Fibroblast of skin of abdomen (primary cell): ENCODE measurements at regions not wholly inside any gene's neighbourhood (a gene's known extent, or its start where the extent isn't known, plus 50 kb on each side); places are given as distances from the start of the nearest gene placed in this dataset.

Experiments used
- DNase-seq: peaks from one replicate; pipeline ENCODE4 v3.0.0-alpha.2; 2013

DNA sequence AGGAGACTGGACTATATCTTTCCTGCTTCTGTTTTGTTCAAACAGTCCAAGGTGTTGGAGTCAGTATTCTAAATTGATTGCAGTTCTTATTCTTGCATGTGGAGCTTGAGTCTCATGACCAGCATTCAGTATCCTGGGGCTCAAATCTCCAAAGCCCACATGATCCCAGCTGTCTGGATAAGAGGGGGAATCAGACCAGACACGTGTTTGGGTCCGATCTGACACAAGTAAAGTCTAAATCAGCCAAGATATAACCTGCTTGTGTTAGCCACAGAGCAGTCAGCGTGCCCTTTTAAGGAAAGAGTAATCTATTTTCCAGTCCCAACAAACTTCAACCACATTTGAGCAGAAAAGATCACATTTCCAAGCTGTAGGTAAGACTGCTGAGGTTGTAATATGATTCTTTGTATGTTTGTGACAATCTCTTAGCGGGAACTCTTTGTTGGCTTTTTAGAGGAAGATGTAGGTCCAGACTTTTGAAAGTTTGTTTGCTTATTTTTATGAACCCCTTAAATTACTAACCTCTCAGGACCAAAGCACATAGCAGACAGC, 334.6 kb downstream of the SLC4A3 start:
- no peak for DNase-seq

DNA sequence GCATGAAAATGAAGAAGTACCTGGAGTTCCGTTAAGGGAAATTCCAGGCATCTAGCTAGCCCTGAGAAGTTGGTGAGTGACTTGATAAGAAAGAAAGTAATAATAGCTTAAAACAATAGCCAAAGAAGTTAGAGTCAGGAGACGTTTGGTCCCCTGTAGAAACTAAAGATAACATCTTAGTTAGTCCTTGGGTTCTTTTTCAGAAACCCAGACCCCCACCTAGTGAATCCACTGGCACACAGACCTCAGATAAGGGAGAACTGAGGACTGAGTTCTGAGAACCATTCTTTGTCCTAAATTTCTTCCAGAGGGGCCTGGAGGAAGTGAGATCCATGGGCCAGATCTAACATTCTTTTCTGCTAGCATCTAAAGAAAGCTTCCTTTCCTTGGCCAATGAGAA, 335.4 kb downstream of the SLC4A3 start:
- no peak for DNase-seq

DNA sequence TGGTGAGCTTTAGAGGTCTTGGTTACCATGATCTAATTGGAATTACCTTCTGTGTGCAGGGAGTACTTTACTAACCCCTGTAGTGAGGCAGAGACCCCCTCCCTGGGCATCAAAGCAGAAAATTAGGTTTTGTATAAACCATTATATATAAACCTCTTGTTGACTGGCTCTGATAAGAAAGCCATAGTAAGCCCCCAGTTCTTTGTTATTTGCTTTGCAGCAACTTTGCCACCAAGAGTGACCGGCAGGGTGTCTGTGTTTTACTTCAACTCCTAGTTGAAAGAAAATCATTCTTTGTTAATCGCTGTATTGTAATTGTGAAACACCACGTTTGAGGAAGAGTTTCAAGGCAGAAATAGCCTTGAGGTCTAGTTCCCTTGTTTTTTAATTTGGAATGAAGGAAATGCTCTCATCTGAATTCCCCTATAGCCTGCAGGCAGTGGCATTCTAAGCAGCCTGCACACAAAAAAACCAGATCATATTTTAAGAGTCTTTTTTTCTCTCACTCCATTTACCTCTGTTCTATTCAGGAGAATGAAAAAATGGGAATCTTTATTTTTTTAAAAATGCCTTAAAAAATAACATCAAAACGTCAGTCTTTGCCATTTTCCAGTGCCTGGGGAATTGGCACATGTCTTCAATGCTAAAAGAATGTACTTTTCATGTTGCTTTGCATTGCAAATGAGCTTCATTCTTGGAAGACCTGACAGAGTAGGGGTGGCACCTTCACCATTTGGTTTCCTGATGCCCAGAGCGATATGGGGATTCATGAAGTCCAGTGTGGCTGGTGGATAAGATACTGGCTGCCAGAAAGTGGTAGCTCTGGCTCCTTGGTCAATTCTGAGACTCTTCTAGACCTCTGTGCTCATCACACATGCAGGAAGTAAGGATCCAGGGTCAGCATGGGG, 338.1 kb downstream of the SLC4A3 start:
- no peak for DNase-seq

DNA sequence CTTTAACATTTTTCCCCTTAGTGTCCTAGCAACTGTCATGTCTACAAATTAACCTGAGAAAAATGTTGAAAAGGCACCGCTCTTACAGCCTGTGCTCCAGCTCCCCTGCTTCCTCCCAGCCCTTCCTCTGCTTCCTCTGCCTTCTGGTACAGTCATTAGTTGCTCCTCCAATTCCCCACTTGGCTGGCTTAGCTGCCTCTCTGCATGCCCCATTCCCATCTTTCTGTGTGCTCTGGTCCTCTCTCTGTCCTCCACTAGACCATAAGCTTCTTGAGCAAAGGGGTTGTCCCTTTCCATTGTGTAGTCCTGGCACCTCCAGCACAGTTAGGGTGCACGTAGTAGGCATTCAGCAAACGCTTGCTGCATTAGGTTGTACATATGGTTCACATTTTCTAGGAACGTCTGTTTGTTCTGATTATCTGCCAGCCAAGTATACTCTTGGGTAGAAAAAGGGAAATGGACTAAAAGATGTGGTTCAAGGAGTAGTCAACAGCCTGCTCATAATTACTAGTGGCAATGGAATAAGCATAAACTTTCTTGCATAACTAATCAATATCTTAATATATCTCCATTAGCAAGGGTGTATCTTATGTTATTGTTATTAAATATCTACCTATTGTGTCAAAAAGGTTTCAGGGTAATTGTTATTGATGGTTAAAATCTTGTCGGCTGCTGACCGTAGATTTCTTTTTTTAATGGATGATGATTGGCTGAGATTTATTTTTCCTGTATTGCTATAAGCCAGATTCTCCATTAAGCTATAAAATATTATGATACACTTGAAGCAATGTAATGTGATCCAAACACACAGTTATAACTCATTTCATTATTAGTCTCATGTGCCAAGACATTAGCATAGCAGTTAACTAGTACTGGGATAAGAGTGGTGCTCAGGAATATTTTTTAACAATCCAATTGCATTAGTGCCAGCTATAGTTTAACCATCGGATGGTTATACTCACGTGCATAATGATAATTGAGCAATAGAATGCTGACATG, 340.1 kb downstream of the SLC4A3 start:
- DNase-seq = no peak

DNA sequence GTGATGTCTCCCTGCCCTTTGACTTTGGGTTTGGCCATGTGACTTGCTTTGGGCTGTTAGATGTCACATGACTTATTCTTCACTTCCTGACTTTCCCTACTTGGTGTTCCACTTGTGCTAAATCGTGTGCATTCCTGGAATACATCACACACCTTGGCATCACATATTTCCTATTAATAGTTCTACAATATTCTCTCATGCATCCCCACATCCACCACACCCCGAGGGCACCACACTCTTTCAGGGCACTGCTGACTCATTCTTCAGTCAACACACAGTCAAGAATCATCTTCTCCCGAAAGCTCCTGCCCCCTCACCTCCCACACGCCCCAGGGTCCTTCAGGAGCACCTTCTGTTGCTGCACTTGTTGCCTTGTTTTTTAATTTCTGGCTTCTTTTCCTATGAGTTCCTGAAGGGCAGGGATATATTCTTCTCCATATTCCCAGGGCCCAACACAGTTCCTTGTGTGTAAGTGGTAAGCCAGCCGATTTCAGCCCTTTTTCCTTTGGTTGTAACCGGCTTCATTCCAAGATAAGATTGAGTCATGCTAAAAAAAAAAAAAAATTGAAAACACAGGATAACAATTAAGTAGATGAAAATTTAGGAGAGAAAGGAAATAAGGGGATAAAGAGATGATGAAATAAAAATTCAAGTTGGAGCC, 341.4 kb downstream of the SLC4A3 start:
- DNase-seq = no peak

DNA sequence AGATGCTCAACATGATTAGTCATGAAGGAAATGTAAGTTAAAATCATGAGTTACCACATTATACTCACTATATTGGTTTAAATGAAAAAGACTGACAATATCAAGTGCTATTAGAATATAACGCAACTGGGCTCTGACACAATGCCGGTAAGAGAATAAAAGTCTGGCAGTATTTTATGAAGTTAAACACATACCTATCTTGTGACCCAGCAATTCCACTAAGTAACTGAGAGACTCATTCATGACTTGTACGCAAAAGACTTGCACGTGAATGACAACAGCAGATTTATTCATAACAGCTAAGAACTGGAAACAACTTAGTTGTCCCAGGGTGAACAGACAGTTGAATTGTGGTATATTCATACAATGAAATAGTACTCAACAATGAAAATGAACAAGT, 342.1 kb downstream of the SLC4A3 start:
- DNase-seq = peak; percentile 55

DNA sequence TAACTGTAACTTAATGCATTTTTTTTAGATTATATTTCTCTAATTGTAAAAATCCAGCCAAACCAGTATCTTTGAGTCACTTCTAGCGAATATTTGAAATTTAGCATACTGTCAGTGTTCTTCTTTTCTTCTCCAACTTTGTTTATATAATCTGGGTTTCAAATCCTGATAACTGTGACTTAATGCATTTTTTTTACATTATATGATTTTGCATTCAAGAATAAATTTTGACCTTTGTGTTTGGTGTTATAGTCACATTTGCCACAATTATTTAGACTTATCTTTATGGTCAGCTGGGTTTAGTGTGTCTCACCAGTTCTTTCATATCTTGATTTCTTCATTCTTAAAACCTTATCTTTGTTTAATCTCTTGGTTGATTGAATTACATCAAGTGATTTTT, 345.7 kb downstream of the SLC4A3 start:
- no peak for DNase-seq

DNA sequence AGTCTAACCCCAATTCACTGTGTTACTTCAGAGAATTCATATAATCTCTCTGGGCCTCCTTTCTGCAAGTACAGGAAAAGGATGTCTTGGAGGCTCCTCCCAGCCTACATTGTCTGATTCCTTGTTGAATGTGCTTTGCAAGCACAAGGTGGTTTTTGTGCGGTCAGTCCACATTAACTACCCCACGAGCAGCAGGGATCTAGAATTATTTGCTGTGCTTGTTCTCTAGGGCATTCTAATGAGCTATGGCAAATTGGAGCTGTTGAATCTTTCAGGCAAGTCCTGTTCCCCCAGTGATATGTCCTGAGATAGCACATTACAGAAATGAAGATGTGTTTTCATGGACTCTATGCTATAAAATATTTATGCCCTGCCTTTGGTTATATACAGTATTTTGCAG, 349.4 kb downstream of the SLC4A3 start:
- no peak for DNase-seq

DNA sequence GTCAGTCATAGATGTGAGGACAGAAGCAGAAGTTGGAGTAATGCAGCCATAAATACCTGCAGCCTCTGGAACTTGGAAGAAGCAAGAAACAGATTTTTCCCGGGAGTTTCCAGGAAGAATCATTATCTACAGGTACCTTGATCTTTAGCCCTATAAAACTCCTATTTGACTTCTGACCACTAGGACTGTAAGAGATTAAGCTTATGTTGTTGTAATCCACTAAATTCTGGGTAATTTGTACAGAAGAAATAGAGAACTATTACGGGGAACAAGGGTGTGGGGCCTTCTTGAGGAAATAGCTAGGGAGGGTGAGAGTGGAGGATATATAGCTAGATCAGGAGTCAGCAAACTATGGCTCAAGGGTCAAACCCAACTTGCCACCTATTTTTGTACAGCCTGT, 353.2 kb downstream of the SLC4A3 start:
- DNase-seq = no peak

DNA sequence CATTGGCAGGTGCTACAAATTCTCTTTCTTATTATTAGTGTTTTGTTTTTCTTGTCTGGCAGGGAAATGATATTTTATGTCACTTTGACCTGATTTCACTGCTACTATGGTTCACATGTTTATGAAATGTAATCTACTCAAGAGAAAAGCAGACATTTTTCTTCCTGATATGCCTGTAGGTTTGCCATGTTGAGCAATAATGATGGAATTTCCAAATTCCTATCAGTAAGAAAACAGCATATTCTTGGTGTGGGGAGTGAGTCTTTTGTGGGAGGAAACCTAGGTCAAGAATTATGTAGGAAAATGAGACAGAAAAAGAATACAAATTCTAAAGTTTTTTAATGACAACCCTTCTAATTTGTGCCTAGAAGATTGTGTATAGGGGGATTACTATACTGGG, 356.4 kb downstream of the SLC4A3 start:
- peak; percentile 27 for DNase-seq

DNA sequence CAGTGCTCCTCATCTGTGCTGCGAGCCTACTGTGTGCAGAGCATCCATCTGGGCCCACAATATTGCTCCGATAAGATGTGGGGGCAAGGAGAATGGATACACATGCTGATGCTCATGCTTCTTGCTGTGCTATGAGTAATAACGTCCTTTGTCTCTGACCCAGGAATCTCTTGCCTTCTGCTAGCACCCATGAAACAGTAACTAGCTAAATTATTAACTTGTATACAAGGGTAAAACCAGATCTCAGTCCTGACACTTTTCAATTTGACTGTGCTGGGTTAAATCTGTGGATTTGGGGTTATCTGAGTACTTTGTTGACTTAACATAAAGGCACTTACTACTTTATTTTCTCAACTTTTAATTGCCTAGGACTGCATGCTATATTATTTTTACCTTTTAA, 357.6 kb downstream of the SLC4A3 start:
- DNase-seq = no peak

DNA sequence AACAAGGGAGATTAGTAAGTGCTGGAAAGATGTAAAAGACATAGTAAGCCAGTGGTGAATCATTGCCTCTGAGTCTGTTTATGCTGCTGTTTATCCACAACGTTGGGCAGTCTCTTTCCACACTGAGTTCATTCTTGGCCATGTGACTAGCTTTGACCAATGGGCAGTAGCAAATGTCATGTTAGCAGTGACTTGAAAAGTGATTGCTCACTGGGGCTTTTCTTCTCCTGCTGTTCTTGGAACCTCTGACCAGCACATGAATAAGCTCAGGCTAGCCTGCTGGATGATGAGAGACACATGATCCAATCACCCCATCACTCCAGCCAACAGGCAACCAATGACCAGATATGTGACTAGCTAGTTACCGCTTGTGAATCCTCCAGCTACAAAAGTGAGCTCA, 360.4 kb downstream of the SLC4A3 start:
- DNase-seq = peak; percentile 41

DNA sequence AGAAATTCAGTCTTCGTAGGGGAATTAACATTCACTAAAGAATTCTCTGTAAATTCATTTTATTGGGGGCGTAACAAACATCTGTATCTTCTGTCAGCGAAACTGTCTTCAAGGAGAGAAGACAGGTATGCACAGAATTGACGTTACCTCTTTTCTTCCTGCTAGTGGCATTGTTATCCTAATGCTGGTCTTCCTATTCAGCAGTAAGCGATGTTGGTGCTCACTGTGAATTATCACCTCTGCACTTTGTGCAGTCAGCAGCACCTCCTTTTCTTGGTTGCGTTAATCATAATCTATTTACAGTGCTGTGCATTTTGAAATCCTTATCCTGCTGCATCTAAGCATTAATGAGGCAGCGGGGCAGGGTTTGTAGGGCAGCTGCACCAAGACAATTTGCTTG, 362.3 kb downstream of the SLC4A3 start:
- no peak for DNase-seq

DNA sequence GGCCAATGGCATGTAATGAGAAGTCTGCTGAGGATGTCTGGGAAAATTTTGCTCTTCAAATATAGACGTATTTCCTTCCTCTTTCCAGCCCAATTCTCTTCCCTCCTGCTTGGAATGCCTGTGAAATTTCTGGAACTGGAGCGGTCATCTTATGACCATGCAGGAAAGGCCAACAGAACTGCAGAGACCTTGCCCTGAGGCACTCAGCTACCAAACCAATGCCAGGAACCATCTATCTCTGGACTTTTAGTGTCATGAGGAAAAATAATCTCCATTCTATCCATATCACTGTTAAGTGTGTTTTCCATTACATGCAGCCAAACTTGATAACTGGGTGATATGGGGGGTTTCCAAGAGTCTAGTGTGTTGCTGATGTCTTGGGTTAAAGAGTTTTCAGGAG, 363.7 kb downstream of the SLC4A3 start:
- DNase-seq = no peak

DNA sequence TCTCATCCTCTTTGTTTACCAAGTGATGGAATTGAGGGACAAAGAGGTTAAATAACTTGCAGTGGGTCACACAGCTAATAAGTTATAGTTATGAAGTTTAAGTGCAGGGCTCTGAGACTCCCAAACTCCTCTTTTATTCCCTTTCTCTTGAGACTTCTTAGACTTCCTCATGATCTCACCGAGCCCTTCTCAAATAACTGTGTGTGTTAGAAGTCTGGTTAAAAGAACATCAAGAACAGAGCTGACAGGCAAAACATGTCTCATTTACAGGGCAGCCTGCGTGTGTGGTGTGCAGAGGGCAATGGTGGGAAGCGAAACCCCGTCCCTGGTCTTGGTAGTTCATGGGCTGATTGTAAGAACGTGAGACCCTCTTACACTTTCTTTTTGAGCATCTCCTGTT, 368.0 kb downstream of the SLC4A3 start:
- no peak for DNase-seq

DNA sequence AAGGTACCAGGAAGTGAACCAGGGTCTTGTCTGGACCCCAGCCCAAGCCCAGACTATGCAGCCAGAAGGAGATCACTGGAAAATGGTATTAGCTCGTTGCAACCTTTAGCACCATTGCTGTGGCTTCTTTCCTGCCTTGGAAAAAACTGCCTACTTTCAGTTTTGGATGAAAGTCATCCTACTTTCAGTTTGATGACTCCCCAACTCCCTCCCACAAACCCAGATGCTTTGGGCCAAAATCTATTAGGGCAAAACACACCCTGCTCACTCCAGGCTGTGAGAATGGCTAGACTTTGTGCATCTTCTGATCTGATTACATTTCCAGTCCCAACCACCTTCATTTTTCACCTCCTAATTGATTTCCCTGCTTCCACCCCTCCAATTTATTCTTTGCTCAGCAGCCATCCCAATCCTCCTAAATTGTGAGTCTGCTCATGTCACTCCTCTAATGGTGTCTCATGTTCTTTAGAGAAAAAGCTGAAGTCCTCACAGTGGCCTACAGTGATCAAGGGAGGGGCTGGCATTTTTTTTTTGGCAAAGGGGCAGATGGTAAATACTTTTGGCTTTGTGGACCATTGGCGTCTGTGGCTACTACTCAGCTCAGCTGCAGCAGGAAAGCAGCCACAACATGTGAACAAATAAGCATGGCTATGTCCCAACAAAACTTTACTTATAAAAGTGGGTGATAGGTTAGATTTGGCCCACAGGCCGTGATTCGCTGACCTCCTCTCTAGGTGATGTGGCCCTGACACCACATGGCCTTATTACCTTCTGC, 368.7 kb downstream of the SLC4A3 start:
- no peak for DNase-seq

DNA sequence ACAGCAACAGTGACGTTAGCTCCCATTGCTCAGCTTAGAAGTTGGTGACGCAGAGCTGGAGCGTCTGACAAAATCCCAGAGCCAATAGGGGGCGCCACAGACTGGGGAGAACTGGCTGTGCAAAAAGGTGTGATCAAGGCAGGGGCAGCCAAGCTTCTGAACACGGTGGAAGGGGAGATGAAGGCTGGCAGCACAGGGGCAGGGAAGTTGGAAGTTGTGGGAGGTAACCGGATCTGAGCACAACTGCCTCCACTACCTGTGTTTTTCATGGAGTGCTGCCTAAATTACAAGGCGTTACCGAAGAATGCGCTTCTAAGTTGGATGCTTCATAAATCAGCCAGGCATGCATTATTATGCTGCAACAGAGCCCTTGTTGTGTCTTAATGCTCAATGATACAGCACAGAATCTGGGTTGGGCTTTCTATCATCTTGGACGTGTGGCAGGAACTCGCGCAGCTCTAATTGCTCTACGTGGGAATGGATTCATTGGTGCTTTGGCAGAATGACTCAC, 370.0 kb downstream of the SLC4A3 start:
- DNase-seq = peak; percentile 42

DNA sequence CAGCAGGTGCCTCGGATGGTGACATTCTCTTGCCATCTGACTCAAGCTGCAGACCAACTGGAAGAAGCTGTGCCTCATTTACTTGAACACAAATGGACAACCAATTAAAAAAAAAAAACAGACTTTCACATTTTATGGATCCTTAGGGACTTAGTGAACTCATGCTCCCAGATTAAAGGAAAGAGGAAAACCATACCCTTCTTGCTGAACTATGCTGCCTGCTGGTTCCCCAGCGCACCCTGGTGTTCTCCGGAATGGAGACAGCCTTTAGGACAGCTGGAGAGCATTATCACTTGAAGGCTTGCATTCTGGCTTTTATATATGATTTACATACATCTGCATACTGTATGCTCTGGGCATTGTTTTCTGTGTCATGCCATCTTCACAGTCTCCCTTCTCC, 370.7 kb downstream of the SLC4A3 start:
- DNase-seq = peak; percentile 70

DNA sequence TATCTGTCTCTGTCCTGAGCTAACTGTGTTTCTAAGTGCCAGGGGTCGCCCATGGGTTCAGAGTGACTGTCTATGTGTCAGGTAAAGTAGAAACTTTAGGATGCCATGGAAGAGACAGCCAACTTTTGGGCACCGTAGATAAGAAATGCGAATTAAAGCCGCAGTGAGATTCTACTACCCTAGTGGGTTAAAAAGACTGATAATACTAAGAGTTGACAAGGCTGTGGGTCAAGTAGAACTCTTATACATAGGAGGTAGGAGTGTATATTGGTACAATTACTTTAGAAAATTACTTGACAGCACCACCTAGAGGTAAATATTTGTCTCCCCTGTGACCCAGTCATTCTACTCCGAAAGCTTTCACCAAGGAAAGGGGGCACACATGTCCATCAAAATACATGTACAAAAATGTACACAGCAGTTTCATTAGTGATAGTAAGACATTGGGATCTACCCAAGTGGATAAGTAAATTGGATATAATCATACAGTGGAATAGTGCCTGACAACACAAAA, 371.3 kb downstream of the SLC4A3 start:
- DNase-seq = no peak

DNA sequence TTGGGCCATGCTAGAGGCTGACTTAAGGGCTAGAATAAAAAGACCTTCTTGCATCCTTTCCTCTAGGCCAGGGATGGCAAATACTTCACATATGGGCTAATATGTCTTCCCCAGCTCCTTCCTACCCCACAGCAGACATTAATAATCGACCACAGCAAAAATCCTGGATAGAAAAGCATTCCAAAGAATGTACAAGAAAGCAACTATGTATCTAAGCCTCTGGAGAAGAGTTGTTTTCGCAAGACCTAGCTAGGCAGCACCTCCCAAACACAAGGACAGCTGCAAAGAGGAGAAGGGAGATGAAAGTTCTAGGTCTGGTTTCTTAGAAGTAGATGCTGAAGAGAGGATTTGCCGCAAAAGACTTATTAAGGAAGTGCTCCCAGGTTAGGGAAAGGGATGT, 372.6 kb downstream of the SLC4A3 start:
- peak; percentile 54 for DNase-seq

DNA sequence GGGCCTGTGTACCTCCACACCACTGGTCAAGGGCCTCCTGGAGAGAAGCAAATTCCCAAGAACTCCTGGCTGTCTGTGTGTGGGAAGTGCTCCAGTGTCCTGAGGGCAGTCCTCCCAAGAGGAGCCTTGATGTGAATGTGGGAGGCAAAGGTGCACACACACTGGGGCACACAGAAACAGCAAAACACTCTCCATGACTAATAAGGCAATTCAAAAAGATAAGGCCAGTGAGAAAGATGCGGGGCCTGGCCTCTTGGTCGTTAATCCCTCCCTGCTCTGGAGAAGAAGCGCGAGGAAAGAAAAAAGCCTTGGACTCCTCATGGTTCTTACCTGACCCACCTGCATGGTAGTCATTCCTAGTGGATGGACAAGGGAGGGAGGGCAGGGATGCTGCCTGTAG, 373.2 kb downstream of the SLC4A3 start:
- no peak for DNase-seq
